Esophagus squamous epithelium (tissue), 4 donors: ENCODE measurements at regions not wholly inside any gene's neighbourhood (a gene's known extent, or its start where the extent isn't known, plus 50 kb on each side); places are given as distances from the start of the nearest gene placed in this dataset.

ENCODE experiments used
- CTCF ChIP-seq, 6 experiments: fragments of 450-650 bp in 4 of 6; fragments of 200-600 bp in 2 of 6; sonication (generic) in 2 of 6; IDR thresholded peaks; one replicate each; pipeline ENCODE4 v1.5.1; 2016 to 2019; ENCODE audit warnings: antibody characterized with exemption in 6 of 6, mild to moderate bottlenecking in 4 of 6, moderate library complexity in 4 of 6
- POLR2A ChIP-seq, 4 donors: fragments of 450-650 bp; IDR thresholded peaks; one replicate each; pipeline ENCODE4 v1.6.1; 2017; ENCODE audit warnings: antibody characterized with exemption in 4 of 4, mild to moderate bottlenecking in 4 of 4, moderate library complexity in 3 of 4

GRCh38 chr2:129729646-129730045 is 249.8 kb upstream of the RAB6C start:
- TF ChIP-seq CTCF (IDR thresholded peaks at IDR 0.05) (no peak), POLR2A (IDR thresholded peaks at IDR 0.05) (no peak)
